Osteoblast (primary cell): ENCODE measurements at regions not wholly inside any gene's neighbourhood (a gene's known extent, or its start where the extent isn't known, plus 50 kb on each side); places are given as distances from the start of the nearest gene placed in this dataset.

Experiments
- DNase-seq: peaks from one replicate; pipeline ENCODE4 v3.0.0; 2011; ENCODE audit warnings: low spot score, mixed read lengths; ENCODE audit not compliant: insufficient read length; ENCODE audit errors: missing footprints
- H2AFZ ChIP-seq: 2 replicates; pipeline ENCODE4 v1.6.0; 2011; ENCODE audit warnings: mild to moderate bottlenecking, low read length
- H3K27ac ChIP-seq: 2 replicates; pipeline ENCODE4 v1.5.1; 2011; ENCODE audit warnings: mild to moderate bottlenecking, low read depth, low read length, moderate library complexity
- H3K27me3 ChIP-seq: 2 replicates; pipeline ENCODE4 v1.6.0; 2012; ENCODE audit warnings: mild to moderate bottlenecking, control low read depth, inconsistent platforms, low read length, moderate library complexity; ENCODE audit not compliant: insufficient read depth
- H3K36me3 ChIP-seq: 2 replicates; pipeline ENCODE4 v1.5.1; 2011; ENCODE audit warnings: mild to moderate bottlenecking, low read length, control low read depth, moderate library complexity; ENCODE audit not compliant: insufficient read depth
- H3K4me1 ChIP-seq: 2 replicates; pipeline ENCODE4 v1.5.1; 2011; ENCODE audit warnings: mild to moderate bottlenecking, low read length, control low read depth, moderate library complexity; ENCODE audit not compliant: insufficient read depth
- H3K4me2 ChIP-seq: 2 replicates; pipeline ENCODE4 v1.6.0; 2011; ENCODE audit warnings: mild to moderate bottlenecking, low read length; ENCODE audit not compliant: insufficient read depth
- H3K4me3 ChIP-seq: fragments of 200-600 bp; sonication (generic); 3 replicates; pipeline ENCODE4 v1.5.1; 2012; ENCODE audit warnings: mild to moderate bottlenecking, low read length, inconsistent platforms; ENCODE audit not compliant: insufficient read depth
- H3K79me2 ChIP-seq: 2 replicates; pipeline ENCODE4 v1.6.0; 2012; ENCODE audit warnings: mild to moderate bottlenecking, low read length, control low read depth, inconsistent platforms; ENCODE audit not compliant: insufficient read depth
- H3K9me3 ChIP-seq: 2 replicates; pipeline ENCODE4 v1.5.1; 2011; ENCODE audit warnings: low read depth, low read length, control low read depth
- H4K20me1 ChIP-seq: 2 replicates; pipeline ENCODE4 v1.6.0; 2012; ENCODE audit warnings: mild to moderate bottlenecking, low read length, control low read depth; ENCODE audit not compliant: insufficient read depth
- CTCF ChIP-seq: IDR thresholded peaks from 2 replicates; pipeline ENCODE4 v1.5.1; 2011; ENCODE audit warnings: mild to moderate bottlenecking, low read depth, low read length, moderate library complexity; ENCODE audit errors: extremely low read depth

GRCh38 chr2:217684431-217685254 is 318.2 kb downstream of the TNS1 start:
- no peaks in the 10 kb centered on the region for H3K27me3 ChIP-seq

GRCh38 chr2:217683106-217683870 is 319.5 kb downstream of the TNS1 start:
- no peak for TF ChIP-seq CTCF
- Histone ChIP-seq H3K27me3 (no peaks in the 10 kb centered on the region), H4K20me1 (no peaks in the 10 kb centered on the region), H3K4me3 (no peak overlapping the region), H3K79me2 (no peaks in the 10 kb centered on the region), H3K4me1 (peaks cover 18% of the 10 kb centered on the region), H3K4me2 (no peak overlapping the region), H3K36me3 (no peaks in the 10 kb centered on the region), H2AFZ (no peak overlapping the region), H3K27ac (no peak overlapping the region), H3K9me3 (no peaks in the 10 kb centered on the region)
- DNase-seq: no peak

More at GRCh38 chr2:217684431-217685254, 318.2 kb downstream of the TNS1 start:
- Histone ChIP-seq H3K4me3 (no peak overlapping the region), H3K9me3 (no peaks in the 10 kb centered on the region), H3K36me3 (no peaks in the 10 kb centered on the region), H3K79me2 (no peaks in the 10 kb centered on the region), H3K4me2 (no peak overlapping the region), H2AFZ (peak overlapping the region; percentile 10), H4K20me1 (no peaks in the 10 kb centered on the region), H3K4me1 (peaks cover 18% of the 10 kb centered on the region), H3K27ac (peak overlapping the region; percentile 4)
- DNase-seq: no peak
- no peak for TF ChIP-seq CTCF

- Histone ChIP-seq H2AFZ (no peak overlapping the region), H3K4me3 (no peak overlapping the region), H3K9me3 (no peaks in the 10 kb centered on the region), H3K27ac (no peak overlapping the region), H3K4me2 (no peak overlapping the region), H4K20me1 (no peaks in the 10 kb centered on the region), H3K4me1 (peaks cover 18% of the 10 kb centered on the region), H3K27me3 (no peaks in the 10 kb centered on the region), H3K79me2 (no peaks in the 10 kb centered on the region), H3K36me3 (no peaks in the 10 kb centered on the region)
- TF ChIP-seq CTCF: no peak
- no peak for DNase-seq
These were observed 321.0 kb downstream of the TNS1 start for GRCh38 chr2:217681791-217682190.

- H3K4me3 ChIP-seq: no peak overlapping the region
- H4K20me1 ChIP-seq: no peaks in the 10 kb centered on the region
- H2AFZ ChIP-seq: no peak overlapping the region
- H3K27me3 ChIP-seq: no peaks in the 10 kb centered on the region
- no peaks in the 10 kb centered on the region for H3K9me3 ChIP-seq
- H3K79me2 ChIP-seq: no peaks in the 10 kb centered on the region
- no peaks in the 10 kb centered on the region for H3K36me3 ChIP-seq
- H3K4me1 ChIP-seq: peaks cover 7% of the 10 kb centered on the region
- H3K27ac ChIP-seq: no peak overlapping the region
- no peak overlapping the region for H3K4me2 ChIP-seq
- no peak for DNase-seq
- no peak for TF ChIP-seq CTCF
These were observed 322.4 kb downstream of the TNS1 start for GRCh38 chr2:217680381-217680780.
